ENCODE measurements at regions not wholly inside any gene's neighbourhood (a gene's known extent, or its start where the extent isn't known, plus 50 kb on each side); places are given as distances from the start of the nearest gene placed in this dataset.
"Not testable (repeated sequence)": the region's sequence is repeated elsewhere in the genome, so short reads cannot be mapped to it uniquely, and the experiment has no call there.

GRCh38 chr21:23809573-23809972, 1797.7 kb downstream of the MRPL39 start:
- ATAC-seq (ENCODE audit: low read depth) = no peak
- no peaks in the 10 kb centered on the region for H3K9me3 ChIP-seq (ENCODE audit: severe bottlenecking)
- DNase-seq (ENCODE audit: low spot score) = no peak
- H3K36me3 ChIP-seq (ENCODE audit: low read depth) = no peaks in the 10 kb centered on the region
- H3K27me3 ChIP-seq (ENCODE audit: insufficient read depth, poor library complexity, severe bottlenecking) = no peaks in the 10 kb centered on the region
- TF ChIP-seq, protein P1, sequence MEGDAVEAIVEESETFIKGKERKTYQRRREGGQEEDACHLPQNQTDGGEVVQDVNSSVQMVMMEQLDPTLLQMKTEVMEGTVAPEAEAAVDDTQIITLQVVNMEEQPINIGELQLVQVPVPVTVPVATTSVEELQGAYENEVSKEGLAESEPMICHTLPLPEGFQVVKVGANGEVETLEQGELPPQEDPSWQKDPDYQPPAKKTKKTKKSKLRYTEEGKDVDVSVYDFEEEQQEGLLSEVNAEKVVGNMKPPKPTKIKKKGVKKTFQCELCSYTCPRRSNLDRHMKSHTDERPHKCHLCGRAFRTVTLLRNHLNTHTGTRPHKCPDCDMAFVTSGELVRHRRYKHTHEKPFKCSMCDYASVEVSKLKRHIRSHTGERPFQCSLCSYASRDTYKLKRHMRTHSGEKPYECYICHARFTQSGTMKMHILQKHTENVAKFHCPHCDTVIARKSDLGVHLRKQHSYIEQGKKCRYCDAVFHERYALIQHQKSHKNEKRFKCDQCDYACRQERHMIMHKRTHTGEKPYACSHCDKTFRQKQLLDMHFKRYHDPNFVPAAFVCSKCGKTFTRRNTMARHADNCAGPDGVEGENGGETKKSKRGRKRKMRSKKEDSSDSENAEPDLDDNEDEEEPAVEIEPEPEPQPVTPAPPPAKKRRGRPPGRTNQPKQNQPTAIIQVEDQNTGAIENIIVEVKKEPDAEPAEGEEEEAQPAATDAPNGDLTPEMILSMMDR (IDR thresholded peaks at IDR 0.05; ENCODE audit: poor library complexity, severe bottlenecking) = no peak
- H3K4me1 ChIP-seq (ENCODE audit: insufficient read depth, poor library complexity, severe bottlenecking) = no peaks in the 10 kb centered on the region
- H3K27ac ChIP-seq (ENCODE audit: poor library complexity, severe bottlenecking) = no peak overlapping the region
- no peak overlapping the region for H3K4me3 ChIP-seq (ENCODE audit: severe bottlenecking)

DNA sequence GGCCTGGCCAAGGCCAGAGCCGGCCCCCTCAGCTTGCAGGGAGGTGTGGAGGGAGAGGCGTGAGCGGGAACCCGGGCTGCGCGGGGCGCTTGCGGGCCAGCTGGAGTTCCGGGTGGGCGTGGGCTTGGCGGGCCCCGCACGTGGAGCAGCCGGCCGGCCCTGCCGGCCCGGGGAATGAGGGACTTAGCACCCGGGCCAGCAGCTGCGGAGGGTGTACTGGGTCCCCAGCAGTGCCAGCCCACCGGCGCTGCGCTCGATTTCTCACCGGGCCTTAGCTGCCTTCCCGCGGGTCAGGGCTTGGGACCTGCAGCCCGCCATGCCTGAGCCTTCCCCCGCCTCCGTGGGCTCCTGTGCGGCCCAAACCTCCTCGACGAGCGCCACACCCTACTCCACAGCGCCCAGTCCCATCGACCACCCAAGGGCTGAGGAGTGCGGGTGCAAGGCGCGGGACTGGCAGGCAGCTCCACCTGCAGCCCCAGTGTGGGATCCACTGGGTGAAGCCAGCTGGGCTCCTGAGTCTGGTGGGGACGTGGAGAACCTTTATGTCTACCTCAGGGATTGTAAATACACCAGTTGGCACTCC, 1800.2 kb downstream of the MRPL39 start:
- ATAC-seq (ENCODE audit: low read depth); H3K36me3 ChIP-seq (ENCODE audit: low read depth); H3K27me3 ChIP-seq (ENCODE audit: insufficient read depth, poor library complexity, severe bottlenecking); H3K9me3 ChIP-seq (ENCODE audit: severe bottlenecking); H3K27ac ChIP-seq (ENCODE audit: poor library complexity, severe bottlenecking); DNase-seq (ENCODE audit: low spot score); H3K4me3 ChIP-seq (ENCODE audit: severe bottlenecking); H3K4me1 ChIP-seq (ENCODE audit: insufficient read depth, poor library complexity, severe bottlenecking): not testable (repeated sequence)

DNA sequence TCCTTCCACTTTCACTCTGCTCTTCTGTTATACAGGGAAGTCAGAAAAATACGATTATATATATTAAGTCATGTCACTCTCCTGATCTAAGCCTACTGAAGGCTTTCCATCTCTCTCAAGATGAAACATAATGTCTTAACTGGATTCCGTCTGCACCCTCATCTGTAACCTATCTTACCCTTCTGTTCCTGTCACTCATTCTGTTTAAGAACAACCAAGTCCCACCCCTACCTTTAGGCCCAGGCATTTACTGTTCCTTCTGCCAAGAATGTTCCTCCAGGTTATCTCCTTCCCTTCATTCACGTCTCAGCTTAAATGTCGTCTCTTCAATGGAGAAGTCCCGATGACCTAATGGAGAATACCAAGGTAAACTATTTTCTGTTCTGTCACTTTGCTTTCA, 1802.4 kb downstream of the MRPL39 start:
- no peak overlapping the region for H3K4me3 ChIP-seq (ENCODE audit: severe bottlenecking)
- DNase-seq (ENCODE audit: low spot score) (no peak), ATAC-seq (ENCODE audit: low read depth) (no peak)
- TF ChIP-seq, protein P1 (IDR thresholded peaks at IDR 0.05; ENCODE audit: poor library complexity, severe bottlenecking) = no peak
- H3K27ac ChIP-seq (ENCODE audit: poor library complexity, severe bottlenecking) = no peak overlapping the region
- H3K9me3 ChIP-seq (ENCODE audit: severe bottlenecking) = no peaks in the 10 kb centered on the region
- no peaks in the 10 kb centered on the region for H3K27me3 ChIP-seq (ENCODE audit: insufficient read depth, poor library complexity, severe bottlenecking)
- no peaks in the 10 kb centered on the region for H3K4me1 ChIP-seq (ENCODE audit: insufficient read depth, poor library complexity, severe bottlenecking)
- H3K36me3 ChIP-seq (ENCODE audit: low read depth) = no peaks in the 10 kb centered on the region

- Histone ChIP-seq H3K27ac (ENCODE audit: poor library complexity, severe bottlenecking) (no peak overlapping the region), H3K4me1 (ENCODE audit: insufficient read depth, poor library complexity, severe bottlenecking) (no peaks in the 10 kb centered on the region), H3K9me3 (ENCODE audit: severe bottlenecking) (no peaks in the 10 kb centered on the region), H3K27me3 (ENCODE audit: insufficient read depth, poor library complexity, severe bottlenecking) (no peaks in the 10 kb centered on the region), H3K36me3 (ENCODE audit: low read depth) (no peaks in the 10 kb centered on the region), H3K4me3 (ENCODE audit: severe bottlenecking) (no peak overlapping the region)
- ATAC-seq (ENCODE audit: low read depth) = no peak
- TF ChIP-seq, protein P1 (IDR thresholded peaks at IDR 0.05; ENCODE audit: poor library complexity, severe bottlenecking) = no peak
- DNase-seq (ENCODE audit: low spot score) = no peak
Measured at GRCh38 chr21:23801292-23801691, 1806.0 kb downstream of the MRPL39 start.

GRCh38 chr21:23799376-23799775, 1807.9 kb downstream of the MRPL39 start:
- ATAC-seq (ENCODE audit: low read depth) (no peak), DNase-seq (ENCODE audit: low spot score) (no peak)
- H3K4me1 ChIP-seq (ENCODE audit: insufficient read depth, poor library complexity, severe bottlenecking) = no peaks in the 10 kb centered on the region
- TF ChIP-seq, protein P1 (IDR thresholded peaks at IDR 0.05; ENCODE audit: poor library complexity, severe bottlenecking) = no peak
- no peaks in the 10 kb centered on the region for H3K9me3 ChIP-seq (ENCODE audit: severe bottlenecking)
- H3K36me3 ChIP-seq (ENCODE audit: low read depth) = no peaks in the 10 kb centered on the region
- H3K4me3 ChIP-seq (ENCODE audit: severe bottlenecking) = no peak overlapping the region
- no peak overlapping the region for H3K27ac ChIP-seq (ENCODE audit: poor library complexity, severe bottlenecking)
- no peaks in the 10 kb centered on the region for H3K27me3 ChIP-seq (ENCODE audit: insufficient read depth, poor library complexity, severe bottlenecking)

All from RWPE2 (cell line).